GM12891 (cell line): ENCODE measurements at regions not wholly inside any gene's neighbourhood (a gene's known extent, or its start where the extent isn't known, plus 50 kb on each side); places are given as distances from the start of the nearest gene placed in this dataset.

Experiments
- DNase-seq: peaks from one replicate; pipeline ENCODE4 v3.0.0; 2011; ENCODE audit warnings: low spot score; ENCODE audit not compliant: insufficient read length
- FAIRE-seq: peaks from 2 replicates; lab custom pipeline; 2011; peaks lifted over from hg19 to GRCh38; lab: Jason Lieb, UNC
- PAX5 ChIP-seq: IDR thresholded peaks from 2 replicates; pipeline ENCODE4 v1.6.1; 2011; ENCODE audit warnings: low read length, moderate library complexity, mild to moderate bottlenecking; ENCODE audit not compliant: insufficient read depth, severe bottlenecking
- POLR2A ChIP-seq: IDR thresholded peaks from 2 replicates; pipeline ENCODE4 v1.6.1; 2011; ENCODE audit warnings: low read depth, low read length, control low read depth
- POLR2AphosphoS5 ChIP-seq: IDR thresholded peaks from 2 replicates; pipeline ENCODE4 v1.6.1; 2011; ENCODE audit warnings: low read depth, low read length, control low read depth
- POU2F2 ChIP-seq: IDR thresholded peaks from 2 replicates; pipeline ENCODE4 v1.6.1; 2011; ENCODE audit warnings: low read depth, mild to moderate bottlenecking, control low read depth, low read length, moderate library complexity
- SPI1 ChIP-seq: IDR thresholded peaks from 2 replicates; pipeline ENCODE4 v1.6.1; 2011; ENCODE audit warnings: low read depth, low read length, control low read depth
- TAF1 ChIP-seq: IDR thresholded peaks from 2 replicates; pipeline ENCODE4 v1.6.1; 2011; ENCODE audit warnings: low read depth, low read length, control low read depth

- TF ChIP-seq POLR2A (no peak), POLR2AphosphoS5 (no peak), TAF1 (no peak), POU2F2 (no peak)
- no peak for FAIRE-seq
These were observed 659.4 kb downstream of the PCDH19 start for GRCh38 chrX:99750721-99751120.

GRCh38 chrX:99722094-99722493 is 688.0 kb downstream of the PCDH19 start:
- no peak for DNase-seq
- no peak for FAIRE-seq
- TF ChIP-seq SPI1 (no peak), POLR2A (no peak), TAF1 (no peak), POLR2AphosphoS5 (no peak), POU2F2 (no peak), PAX5 (no peak)

More at GRCh38 chrX:99750721-99751120, 659.4 kb downstream of the PCDH19 start:
- no peak for DNase-seq

GRCh38 chrX:99719140-99719539 is 690.9 kb downstream of the PCDH19 start:
- FAIRE-seq (no peak), DNase-seq (no peak)
- no peak for TF ChIP-seq POLR2AphosphoS5
- TF ChIP-seq PAX5, result no peak
- no peak for TF ChIP-seq TAF1
- TF ChIP-seq POU2F2, result no peak
- TF ChIP-seq POLR2A, result no peak
- no peak for TF ChIP-seq SPI1

- no peak for FAIRE-seq
- no peak for DNase-seq
- no peak for TF ChIP-seq TAF1
- TF ChIP-seq POU2F2, result no peak
- no peak for TF ChIP-seq POLR2A
- no peak for TF ChIP-seq POLR2AphosphoS5
- TF ChIP-seq SPI1, result no peak
- no peak for TF ChIP-seq PAX5
These were observed 692.4 kb downstream of the PCDH19 start for GRCh38 chrX:99717716-99718115.

GRCh38 chrX:99705701-99706100 is 704.4 kb downstream of the PCDH19 start:
- TF ChIP-seq SPI1 (no peak), POLR2AphosphoS5 (no peak), POU2F2 (no peak), PAX5 (no peak), POLR2A (no peak), TAF1 (no peak)
- no peak for FAIRE-seq
- DNase-seq, result no peak

- FAIRE-seq, result no peak
- TF ChIP-seq TAF1 (no peak), POLR2AphosphoS5 (no peak), POLR2A (no peak), PAX5 (no peak)
These were observed 706.6 kb downstream of the PCDH19 start for GRCh38 chrX:99703473-99703872.

GRCh38 chrX:99698451-99698850 is 711.6 kb downstream of the PCDH19 start:
- FAIRE-seq (no peak), DNase-seq (no peak)
- no peak for TF ChIP-seq POLR2A
- TF ChIP-seq POU2F2, result no peak
- no peak for TF ChIP-seq PAX5
- TF ChIP-seq TAF1, result no peak
- no peak for TF ChIP-seq POLR2AphosphoS5
- TF ChIP-seq SPI1, result no peak

More at GRCh38 chrX:99703473-99703872, 706.6 kb downstream of the PCDH19 start:
- no peak for DNase-seq

- DNase-seq (no peak), FAIRE-seq (no peak)
- TF ChIP-seq SPI1, result no peak
- no peak for TF ChIP-seq POLR2A
- no peak for TF ChIP-seq POU2F2
- TF ChIP-seq TAF1, result no peak
- no peak for TF ChIP-seq POLR2AphosphoS5
- no peak for TF ChIP-seq PAX5
These were observed 746.9 kb downstream of the PCDH19 start for GRCh38 chrX:99663136-99663535.

GRCh38 chrX:99654188-99654587 is 755.9 kb downstream of the PCDH19 start:
- FAIRE-seq, result no peak
- TF ChIP-seq POLR2A (no peak), SPI1 (no peak), TAF1 (no peak)

GRCh38 chrX:99653352-99653751 is 756.7 kb downstream of the PCDH19 start:
- no peak for TF ChIP-seq TAF1
- no peak for TF ChIP-seq POLR2A
- no peak for TF ChIP-seq SPI1
- no peak for TF ChIP-seq POU2F2
- no peak for TF ChIP-seq POLR2AphosphoS5
- no peak for TF ChIP-seq PAX5
- no peak for DNase-seq
- no peak for FAIRE-seq

More at GRCh38 chrX:99654188-99654587, 755.9 kb downstream of the PCDH19 start:
- no peak for DNase-seq

- DNase-seq (no peak), FAIRE-seq (no peak)
- no peak for TF ChIP-seq POLR2A
- no peak for TF ChIP-seq SPI1
- TF ChIP-seq POU2F2, result no peak
- TF ChIP-seq PAX5, result no peak
- no peak for TF ChIP-seq POLR2AphosphoS5
- no peak for TF ChIP-seq TAF1
These were observed 797.0 kb downstream of the PCDH19 start for GRCh38 chrX:99613041-99613440.
